ENCODE measurements at regions not wholly inside any gene's neighbourhood (a gene's known extent, or its start where the extent isn't known, plus 50 kb on each side); places are given as distances from the start of the nearest gene placed in this dataset.
"Not testable (repeated sequence)": the region's sequence is repeated elsewhere in the genome, so short reads cannot be mapped to it uniquely, and the experiment has no call there.

- DNase-seq (ENCODE audit: low spot score): no peak
Measured at GRCh38 chr21:28877318-28877884, 115.3 kb downstream of the LTN1 start.

- DNase-seq (ENCODE audit: low spot score): no peak
Measured at GRCh38 chr21:28875078-28875477, 117.6 kb downstream of the LTN1 start.

GRCh38 chr21:28872218-28872617 is 120.5 kb downstream of the LTN1 start:
- DNase-seq (ENCODE audit: low spot score): no peak

GRCh38 chr21:28871388-28872010 is 121.2 kb downstream of the LTN1 start:
- peak; percentile 60 for DNase-seq (ENCODE audit: low spot score)

GRCh38 chr21:28867401-28867800 is 125.3 kb downstream of the LTN1 start:
- peak; percentile 32 for DNase-seq (ENCODE audit: low spot score)

- DNase-seq (ENCODE audit: low spot score): no peak
Measured at GRCh38 chr21:28865488-28866186, 127.0 kb downstream of the LTN1 start.

GRCh38 chr21:28858424-28858823 is 134.3 kb downstream of the LTN1 start:
- no peak for DNase-seq (ENCODE audit: low spot score)

GRCh38 chr21:28857752-28858151 is 134.9 kb downstream of the LTN1 start:
- no peak for DNase-seq (ENCODE audit: low spot score)

- no peak for DNase-seq (ENCODE audit: low spot score)
Measured at GRCh38 chr21:28856588-28857250, 136.0 kb downstream of the LTN1 start.

- DNase-seq (ENCODE audit: low spot score): no peak
Measured at GRCh38 chr21:28852706-28853105, 140.0 kb downstream of the LTN1 start.

GRCh38 chr21:28851645-28852044 is 141.0 kb downstream of the LTN1 start:
- DNase-seq (ENCODE audit: low spot score): no peak

GRCh38 chr21:28839237-28839636 is 153.4 kb downstream of the LTN1 start:
- DNase-seq (ENCODE audit: low spot score): not testable (repeated sequence)

GRCh38 chr21:28837426-28837825 is 155.3 kb downstream of the LTN1 start:
- DNase-seq (ENCODE audit: low spot score): not testable (repeated sequence)

- DNase-seq (ENCODE audit: low spot score): not testable (repeated sequence)
Measured at GRCh38 chr21:28836588-28836987, 156.1 kb downstream of the LTN1 start.

GRCh38 chr21:28834335-28835238 is 158.1 kb downstream of the LTN1 start:
- DNase-seq (ENCODE audit: low spot score): no peak

- no peak for DNase-seq (ENCODE audit: low spot score)
Measured at GRCh38 chr21:28833609-28834008, 159.1 kb downstream of the LTN1 start.

GRCh38 chr21:28833182-28833581 is 159.5 kb downstream of the LTN1 start:
- no peak for DNase-seq (ENCODE audit: low spot score)

GRCh38 chr21:28832715-28833061 is 160.0 kb downstream of the LTN1 start:
- DNase-seq (ENCODE audit: low spot score): no peak

GRCh38 chr21:28832013-28832714 is 160.5 kb downstream of the LTN1 start:
- peak; percentile 10 for DNase-seq (ENCODE audit: low spot score)

GRCh38 chr21:28828981-28829380 is 163.7 kb downstream of the LTN1 start:
- DNase-seq (ENCODE audit: low spot score): no peak

GRCh38 chr21:28828021-28828420 is 164.7 kb downstream of the LTN1 start:
- no peak for DNase-seq (ENCODE audit: low spot score)
